ENCODE measurements at regions not wholly inside any gene's neighbourhood (a gene's known extent, or its start where the extent isn't known, plus 50 kb on each side); places are given as distances from the start of the nearest gene placed in this dataset.

GRCh38 chr11:35047179-35047578, 91.8 kb upstream of the CD44 start:
- no peak for TF ChIP-seq POLR2AphosphoS5 (IDR thresholded peaks at IDR 0.05; ENCODE audit: low read depth)
- TF ChIP-seq CTCF (IDR thresholded peaks at IDR 0.05; ENCODE audit: insufficient read depth, low read length), result no peak
- no peak for TF ChIP-seq REST (IDR thresholded peaks at IDR 0.05; ENCODE audit: insufficient replicate concordance, low read depth)
